HCT116 (cell line): ENCODE measurements at regions not wholly inside any gene's neighbourhood (a gene's known extent, or its start where the extent isn't known, plus 50 kb on each side); places are given as distances from the start of the nearest gene placed in this dataset.

Experiments
- ATAC-seq: fragments of 200-7000 bp; cut with Tn5 transposase; 2 replicates; pipeline ENCODE4 v1.9.1; 2020; ENCODE audit warnings: mild to moderate bottlenecking, moderate library complexity
- BruUV-seq: library from RNA; stranded (reverse); fragments of 400-500 nt; replicated peaks from 2 replicates; lab custom pipeline; 2021; lab: Mats Ljungman, UMichigan
- CTCF ChIA-PET: fragments of 300-600 bp; sonication (Branson Sonifier 250); formaldehyde crosslinking; loops from one replicate; lab custom pipeline; 2021; ENCODE audit warnings: antibody characterized with exemption; lab: Charles Lee
- POLR2A ChIA-PET: fragments of 300-600, 350-600 bp; sonication (Branson Sonifier 250); formaldehyde crosslinking; loops from one replicate; lab custom pipeline; 2021; ENCODE audit warnings: antibody characterized with exemption; lab: Charles Lee
- RAD21 ChIA-PET, 2 experiments: fragments of 300-600 bp; sonication (Branson Sonifier 250); formaldehyde crosslinking; loops; one replicate each; lab custom pipeline; 2023; ENCODE audit warnings: low total read pairs in 2 of 2; ENCODE audit not compliant: uncharacterized antibody in 2 of 2, unreplicated experiment in 2 of 2, low non-redundant PET in 1 of 2; lab: Charles Lee
- DNase-seq: peaks from one replicate; pipeline ENCODE4 v3.0.0-alpha.2; 2010; ENCODE audit warnings: low read depth, low spot score
- H2AFZ ChIP-seq: fragments of 200-600 bp; shearing (Covaris generic), sonication (generic); 2 replicates; pipeline ENCODE4 v1.6.1; 2017; ENCODE audit warnings: low read depth, mixed run types, mixed read lengths, antibody characterized with exemption, low read length; ENCODE audit not compliant: poor library complexity, severe bottlenecking
- H3K27ac ChIP-seq: 2 replicates; pipeline ENCODE4 v1.5.1; 2012; ENCODE audit warnings: low read depth, low read length
- H3K27me3 ChIP-seq: fragments of 200-600 bp; sonication (generic); 2 replicates; pipeline ENCODE4 v1.6.1; 2016; ENCODE audit warnings: mixed run types, low read length, mixed read lengths; ENCODE audit not compliant: insufficient read depth
- H3K36me3 ChIP-seq, 2 experiments: fragments of 200-500 bp in 1 of 2; fragments of 200-600 bp in 1 of 2; sonication (Bioruptor generic) in 1 of 2; sonication (generic) in 1 of 2; 2 replicates each; pipeline versions ENCODE4 v1.5.1 to v1.6.1; 2014 to 2016; ENCODE audit warnings: low read length in 2 of 2, inconsistent platforms in 1 of 2, mixed read lengths in 1 of 2, mixed run types in 1 of 2; ENCODE audit not compliant: insufficient read depth in 2 of 2, control insufficient read depth in 1 of 2
- H3K4me1 ChIP-seq, 2 experiments: fragments of 200-600 bp in 1 of 2; sonication (generic) in 1 of 2; 2 replicates each; pipeline versions ENCODE4 v1.5.1 to v1.6.1; 2012 to 2017; ENCODE audit warnings: low read length in 2 of 2, inconsistent platforms in 1 of 2, mild to moderate bottlenecking in 1 of 2, mixed read lengths in 1 of 2, mixed run types in 1 of 2, moderate library complexity in 1 of 2; ENCODE audit not compliant: insufficient read depth in 2 of 2, control insufficient read depth in 1 of 2
- H3K4me2 ChIP-seq: fragments of 200-600 bp; sonication (generic); 2 replicates; pipeline ENCODE4 v1.6.1; 2017; ENCODE audit warnings: mixed run types, low read length, mixed read lengths
- H3K4me3 ChIP-seq, 2 experiments: fragments of 200-600 bp in 1 of 2; sonication (generic) in 1 of 2; replicated peaks in 1 of 2; 2 replicates each; pipeline ENCODE4 v1.5.1; 2011 to 2016; ENCODE audit warnings: low read length in 2 of 2, control low read depth in 1 of 2, low read depth in 1 of 2, mild to moderate bottlenecking in 1 of 2, mixed read lengths in 1 of 2, mixed run types in 1 of 2
- H3K79me2 ChIP-seq: fragments of 200-600 bp; sonication (generic); 2 replicates; pipeline ENCODE4 v1.6.1; 2017; ENCODE audit warnings: mild to moderate bottlenecking, mixed run types, low read length, moderate library complexity, mixed read lengths; ENCODE audit not compliant: insufficient read depth
- H3K9ac ChIP-seq: fragments of 200-600 bp; sonication (generic); 2 replicates; pipeline ENCODE4 v1.6.1; 2016; ENCODE audit warnings: low read length, mixed read lengths
- H3K9me2 ChIP-seq: fragments of 200-600 bp; sonication (generic), shearing (Covaris generic); 2 replicates; pipeline ENCODE4 v1.6.1; 2017; ENCODE audit warnings: mixed run types, mild to moderate bottlenecking, moderate library complexity; ENCODE audit not compliant: insufficient read depth
- H3K9me3 ChIP-seq, 2 experiments: fragments of 200-500 bp in 1 of 2; fragments of 200-600 bp in 1 of 2; sonication (Bioruptor generic) in 1 of 2; sonication (generic) in 1 of 2; 2 replicates each; pipeline ENCODE4 v1.6.1; 2014 to 2017; ENCODE audit warnings: low read length in 2 of 2, mixed read lengths in 2 of 2, inconsistent platforms in 1 of 2, low read depth in 1 of 2, mild to moderate bottlenecking in 1 of 2, mixed run types in 1 of 2, moderate library complexity in 1 of 2; ENCODE audit not compliant: control insufficient read depth in 1 of 2, insufficient read depth in 1 of 2
- H4K20me1 ChIP-seq: fragments of 200-600 bp; sonication (generic), shearing (Covaris generic); 2 replicates; pipeline ENCODE4 v1.6.1; 2017; ENCODE audit warnings: mixed run types, mild to moderate bottlenecking, moderate library complexity; ENCODE audit not compliant: insufficient read depth
- CBX3 ChIP-seq: IDR thresholded peaks from 2 replicates; pipeline ENCODE4 v1.6.1; 2012; ENCODE audit warnings: low read depth
- CEBPB ChIP-seq: IDR thresholded peaks from 2 replicates; pipeline ENCODE4 v1.6.1; 2012; ENCODE audit warnings: low read depth
- EGR1 ChIP-seq: IDR thresholded peaks from 2 replicates; pipeline ENCODE4 v1.6.1; 2012; ENCODE audit warnings: low read depth
- POLR2A ChIP-seq: IDR thresholded peaks from 2 replicates; pipeline ENCODE4 v1.7.0; 2011; ENCODE audit warnings: borderline replicate concordance; ENCODE audit not compliant: insufficient read depth, insufficient read length; ENCODE audit errors: extremely low read depth
- POLR2AphosphoS5 ChIP-seq: IDR thresholded peaks from 2 replicates; pipeline ENCODE4 v1.6.1; 2011; ENCODE audit warnings: mild to moderate bottlenecking, low read depth, low read length, moderate library complexity
- SIN3A ChIP-seq: IDR thresholded peaks from 2 replicates; pipeline ENCODE4 v1.6.1; 2012; ENCODE audit warnings: low read depth
- SP1 ChIP-seq: IDR thresholded peaks from 2 replicates; pipeline ENCODE4 v1.6.1; 2012; ENCODE audit warnings: low read depth
- TCF7L2 ChIP-seq: IDR thresholded peaks from 2 replicates; pipeline ENCODE4 v1.7.0; 2011; ENCODE audit warnings: borderline replicate concordance, inconsistent platforms; ENCODE audit not compliant: insufficient read depth, insufficient read length; ENCODE audit errors: extremely low read depth
- ZFX ChIP-seq: fragments of 450-650 bp; IDR thresholded peaks from 2 replicates; pipeline ENCODE4 v1.6.1; 2017
- intact Hi-C: fragments of 100-400 bp; cut with micrococcal nuclease; formaldehyde crosslinking; loops from 2 replicates; pipeline ENCODE4 v1.10.0; 2022
- TF ChIP-seq, protein P1 (sequence below): IDR thresholded peaks from 2 replicates; pipeline ENCODE4 v1.6.1; 2012
- TF ChIP-seq, protein P2 (sequence below), 3 experiments: fragments of 200-600 bp in 1 of 3; sonication (generic) in 1 of 3; IDR thresholded peaks in 2 of 3; conservative IDR thresholded peaks in 1 of 3; 2 replicates each; pipeline ENCODE4 v1.5.1; 2012 to 2017; ENCODE audit warnings: low read depth in 2 of 3, low read length in 2 of 3, antibody characterized with exemption in 1 of 3, borderline replicate concordance in 1 of 3, control low read depth in 1 of 3, mild to moderate bottlenecking in 1 of 3, mixed read lengths in 1 of 3, mixed run types in 1 of 3, moderate library complexity in 1 of 3; ENCODE audit not compliant: insufficient read depth in 1 of 3
- TF ChIP-seq, protein P3 (sequence below): IDR thresholded peaks from 2 replicates; pipeline ENCODE4 v1.6.1; 2012

DNA sequence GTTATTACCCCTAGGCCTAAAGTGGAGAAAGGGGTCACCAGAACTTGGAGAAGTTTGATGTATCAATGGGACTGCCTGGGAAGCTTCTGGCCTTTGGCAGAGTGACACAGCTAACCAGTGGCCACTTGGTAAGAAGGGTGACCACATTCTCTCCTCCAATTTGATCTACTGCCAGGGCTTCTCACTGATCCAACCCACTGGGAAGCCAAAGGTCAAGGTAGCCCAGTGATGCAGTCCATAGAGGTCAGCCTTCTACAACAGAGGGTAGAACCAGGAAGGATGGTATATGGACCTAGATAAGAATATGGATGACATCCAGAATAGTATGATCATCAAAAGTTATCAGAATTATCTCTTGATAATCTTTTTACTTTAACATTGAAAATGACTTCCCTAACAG lies 493.6 kb downstream of the NYAP2 start:
- ChIA-PET RAD21 (no interaction called here), CTCF (no interaction called here), POLR2A (no interaction called here)
- H3K9me3 ChIP-seq: peaks cover 0 to 11% of the 10 kb centered on the region in 2 experiments; a peak in 1 of 4 replicates
- no peaks in the 10 kb centered on the region for H3K27me3 ChIP-seq
- intact Hi-C loops: no loop called here
- no peaks in the 10 kb centered on the region for H4K20me1 ChIP-seq
- no peak overlapping the region for H2AFZ ChIP-seq
- no peak overlapping the region for H3K4me2 ChIP-seq
- no peaks in the 10 kb centered on the region for H3K79me2 ChIP-seq
- DNase-seq: no peak
- H3K9me2 ChIP-seq: no peaks in the 10 kb centered on the region
- H3K27ac ChIP-seq: no peak overlapping the region
- no peak overlapping the region for H3K9ac ChIP-seq
- TF ChIP-seq EGR1 (no peak), POLR2A (no peak), POLR2AphosphoS5 (no peak)
- TF ChIP-seq, protein P1, sequence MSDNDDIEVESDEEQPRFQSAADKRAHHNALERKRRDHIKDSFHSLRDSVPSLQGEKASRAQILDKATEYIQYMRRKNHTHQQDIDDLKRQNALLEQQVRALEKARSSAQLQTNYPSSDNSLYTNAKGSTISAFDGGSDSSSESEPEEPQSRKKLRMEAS: no peak
- TF ChIP-seq, protein P2, sequence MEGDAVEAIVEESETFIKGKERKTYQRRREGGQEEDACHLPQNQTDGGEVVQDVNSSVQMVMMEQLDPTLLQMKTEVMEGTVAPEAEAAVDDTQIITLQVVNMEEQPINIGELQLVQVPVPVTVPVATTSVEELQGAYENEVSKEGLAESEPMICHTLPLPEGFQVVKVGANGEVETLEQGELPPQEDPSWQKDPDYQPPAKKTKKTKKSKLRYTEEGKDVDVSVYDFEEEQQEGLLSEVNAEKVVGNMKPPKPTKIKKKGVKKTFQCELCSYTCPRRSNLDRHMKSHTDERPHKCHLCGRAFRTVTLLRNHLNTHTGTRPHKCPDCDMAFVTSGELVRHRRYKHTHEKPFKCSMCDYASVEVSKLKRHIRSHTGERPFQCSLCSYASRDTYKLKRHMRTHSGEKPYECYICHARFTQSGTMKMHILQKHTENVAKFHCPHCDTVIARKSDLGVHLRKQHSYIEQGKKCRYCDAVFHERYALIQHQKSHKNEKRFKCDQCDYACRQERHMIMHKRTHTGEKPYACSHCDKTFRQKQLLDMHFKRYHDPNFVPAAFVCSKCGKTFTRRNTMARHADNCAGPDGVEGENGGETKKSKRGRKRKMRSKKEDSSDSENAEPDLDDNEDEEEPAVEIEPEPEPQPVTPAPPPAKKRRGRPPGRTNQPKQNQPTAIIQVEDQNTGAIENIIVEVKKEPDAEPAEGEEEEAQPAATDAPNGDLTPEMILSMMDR (IDR thresholded peaks at IDR 0.05 in 2 of 3, conservative IDR thresholded peaks at IDR 0.05 in 1 of 3; ENCODE audit: borderline replicate concordance in 1 of 3, insufficient read depth in 1 of 3, low read depth in 2 of 3, low read length in 2 of 3): no peak
- BruUV-seq: no TSS peak
- H3K4me1 ChIP-seq: peaks cover 16 to 30% of the 10 kb centered on the region in 2 experiments
- no peak for ATAC-seq
- peaks cover 0 to 11% of the 10 kb centered on the region in 2 experiments; a peak in 1 of 4 replicates for H3K36me3 ChIP-seq
- H3K4me3 ChIP-seq: no peak overlapping the region

DNA sequence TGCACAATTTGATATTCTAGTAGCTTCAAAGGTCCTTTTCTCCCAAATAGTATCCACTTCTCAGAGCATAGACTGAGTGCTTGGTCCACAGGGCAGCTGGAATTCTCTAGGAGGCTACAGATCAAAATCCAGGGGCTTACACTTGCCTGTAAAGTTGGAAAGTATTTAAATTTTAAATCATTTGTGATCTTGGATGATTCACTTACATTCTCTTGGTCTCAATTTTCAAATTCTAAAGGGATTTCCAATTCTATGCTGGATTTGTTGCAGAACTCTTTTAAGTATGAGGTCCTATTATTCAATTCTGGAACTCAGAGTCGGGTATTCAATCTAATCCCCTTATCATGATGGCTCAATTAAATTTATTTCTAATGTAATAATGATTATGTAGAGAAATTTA lies 492.3 kb downstream of the NYAP2 start:
- Histone ChIP-seq H3K36me3 (peaks cover 0 to 11% of the 10 kb centered on the region in 2 experiments; a peak in 1 of 4 replicates), H3K79me2 (no peaks in the 10 kb centered on the region), H4K20me1 (no peaks in the 10 kb centered on the region), H3K9me3 (peaks cover 0 to 11% of the 10 kb centered on the region in 2 experiments; a peak in 1 of 4 replicates), H2AFZ (no peak overlapping the region), H3K4me3 (no peak overlapping the region), H3K27me3 (no peaks in the 10 kb centered on the region)
- no TSS peak for BruUV-seq
- RAD21 ChIA-PET: no interaction called here
- intact Hi-C loops: no loop called here
- no peak for TF ChIP-seq ZFX
- TF ChIP-seq SP1: no peak
- TF ChIP-seq CEBPB: no peak
- TF ChIP-seq, protein P3, sequence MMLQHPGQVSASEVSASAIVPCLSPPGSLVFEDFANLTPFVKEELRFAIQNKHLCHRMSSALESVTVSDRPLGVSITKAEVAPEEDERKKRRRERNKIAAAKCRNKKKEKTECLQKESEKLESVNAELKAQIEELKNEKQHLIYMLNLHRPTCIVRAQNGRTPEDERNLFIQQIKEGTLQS: no peak
- no peak for TF ChIP-seq SIN3A
- TF ChIP-seq TCF7L2: no peak
- no peak for TF ChIP-seq CBX3
- TF ChIP-seq, all 23 proteins: peak for 0
- Histone ChIP-seq H3K9me2 (no peaks in the 10 kb centered on the region), H3K9ac (no peak overlapping the region), H3K4me1 (peaks cover 16 to 30% of the 10 kb centered on the region in 2 experiments), H3K27ac (no peak overlapping the region), H3K4me2 (no peak overlapping the region)
- CTCF ChIA-PET: no interaction called here
- DNase-seq (no peak), ATAC-seq (no peak)
- POLR2A ChIA-PET: no interaction called here
